HG03442 (cell line): ENCODE measurements at regions not wholly inside any gene's neighbourhood (a gene's known extent, or its start where the extent isn't known, plus 50 kb on each side); places are given as distances from the start of the nearest gene placed in this dataset.
"Not testable (repeated sequence)": the region's sequence is repeated elsewhere in the genome, so short reads cannot be mapped to it uniquely, and the experiment has no call there.

Source experiments
- ATAC-seq: cut with Tn5 transposase; IDR thresholded peaks from one replicate; pipeline ENCODE4 v1.9.1; 2021; ENCODE audit warnings: mild to moderate bottlenecking, moderate library complexity; ENCODE audit not compliant: unreplicated experiment

DNA sequence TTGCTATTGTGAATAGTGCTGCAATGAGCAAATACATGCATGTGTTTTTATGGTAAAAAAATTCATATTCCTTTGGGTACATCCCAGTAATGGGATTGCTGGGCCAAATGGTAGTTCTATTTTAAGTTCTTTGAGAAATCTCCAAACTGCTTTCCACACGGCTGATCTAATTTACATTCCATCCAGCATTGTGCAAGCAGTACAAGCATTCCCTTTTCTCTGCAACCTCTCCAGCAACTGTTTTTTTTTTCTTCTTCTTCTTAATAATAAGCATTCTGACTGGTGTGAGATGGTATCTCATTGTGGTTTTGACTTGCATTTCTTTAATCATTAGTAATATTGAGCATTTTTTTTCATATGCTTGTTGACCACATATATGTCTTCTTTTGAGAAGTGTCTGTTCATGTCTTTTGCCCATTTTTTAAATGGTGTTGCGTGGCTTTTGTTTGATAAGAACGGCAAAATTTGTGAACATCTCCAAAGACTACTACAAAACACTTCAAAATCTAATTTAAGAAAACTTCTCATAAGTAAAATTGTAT lies 136.1 kb upstream of the MYO3A start:
- no peak for ATAC-seq

DNA sequence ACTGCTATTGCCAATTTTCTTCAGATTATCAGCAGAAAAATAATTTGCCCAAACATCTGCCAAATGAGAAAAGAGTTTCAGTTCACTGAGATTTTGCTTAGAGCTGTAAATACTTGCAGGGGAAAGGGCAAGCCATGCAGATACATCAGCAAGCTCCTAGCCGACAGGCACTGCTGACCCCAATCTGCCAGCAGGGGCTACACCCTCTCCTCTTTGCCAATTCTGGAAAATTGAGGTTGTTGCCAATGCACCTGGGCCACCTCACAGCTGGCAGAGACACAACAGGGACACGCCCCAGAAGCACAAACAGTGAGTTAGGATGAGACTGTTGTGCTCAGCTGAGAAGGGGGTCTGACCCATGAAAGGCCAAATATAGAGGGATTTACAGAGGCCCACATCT lies 129.5 kb upstream of the MYO3A start:
- ATAC-seq: no peak

DNA sequence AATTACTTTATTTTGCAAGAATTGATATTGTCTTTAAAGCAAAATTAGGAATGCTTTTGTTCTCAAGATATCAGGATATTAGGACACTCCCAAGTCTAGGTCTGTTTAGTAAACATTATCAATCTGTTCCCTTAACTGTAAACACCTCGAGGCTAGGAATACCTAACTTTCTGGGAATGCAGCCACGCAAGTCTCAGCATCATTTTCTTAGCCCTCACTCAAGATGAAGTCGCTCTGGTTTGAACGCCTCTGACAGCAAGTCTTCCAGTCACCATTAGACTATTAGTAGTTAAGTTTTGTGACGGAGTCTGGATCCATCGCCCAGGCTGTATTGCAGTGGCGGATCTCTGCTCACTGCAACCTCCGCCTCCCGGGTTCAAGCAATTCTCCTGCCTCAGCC lies 128.0 kb upstream of the MYO3A start:
- ATAC-seq: no peak

DNA sequence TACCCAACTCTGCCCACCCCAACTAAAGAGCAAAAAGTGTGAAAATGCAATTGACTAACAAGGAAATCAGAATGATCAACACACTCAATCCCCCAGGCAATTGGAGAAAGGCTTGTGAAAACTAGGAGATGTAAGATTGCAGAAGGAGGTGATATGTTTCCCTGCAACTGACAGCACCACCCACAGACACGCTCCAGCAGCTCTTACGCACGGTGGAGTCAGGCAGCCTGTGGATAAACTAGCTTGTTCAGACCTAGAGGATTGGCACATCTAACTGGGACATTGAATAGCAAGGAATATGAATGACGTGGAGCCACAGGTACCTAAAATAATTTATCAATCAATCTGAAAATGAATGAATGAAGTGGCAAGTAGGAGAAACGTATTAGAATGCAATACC lies 125.7 kb upstream of the MYO3A start:
- no peak for ATAC-seq

DNA sequence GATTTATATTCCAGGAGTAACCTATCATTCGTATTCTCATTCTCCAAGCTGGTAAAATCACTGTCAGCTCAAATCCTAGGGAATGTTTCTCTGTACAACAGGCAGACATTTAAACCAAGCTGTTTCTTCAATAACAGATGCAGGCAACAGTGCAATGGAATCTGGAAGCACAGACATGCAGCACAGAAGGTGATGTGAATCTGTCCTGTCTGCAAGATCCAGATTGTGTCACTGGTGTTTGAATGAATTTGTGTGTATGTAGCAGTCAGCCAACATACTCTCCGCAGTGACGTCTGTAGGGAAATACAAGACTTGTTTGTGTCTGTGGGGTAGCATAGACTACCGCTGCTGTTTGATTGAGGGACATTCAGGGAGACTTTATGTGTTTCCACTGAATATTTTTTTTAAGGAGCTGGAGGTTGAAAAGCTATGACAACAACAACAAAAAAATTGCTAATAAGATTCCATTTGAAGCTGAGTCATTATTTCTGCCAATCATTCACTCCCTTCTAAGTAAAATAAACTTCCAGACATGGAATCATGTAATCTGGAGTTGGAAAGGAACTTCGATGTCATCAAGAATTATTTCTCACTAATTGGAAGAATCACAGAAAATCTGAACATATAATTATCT lies 122.9 kb upstream of the MYO3A start:
- no peak for ATAC-seq

DNA sequence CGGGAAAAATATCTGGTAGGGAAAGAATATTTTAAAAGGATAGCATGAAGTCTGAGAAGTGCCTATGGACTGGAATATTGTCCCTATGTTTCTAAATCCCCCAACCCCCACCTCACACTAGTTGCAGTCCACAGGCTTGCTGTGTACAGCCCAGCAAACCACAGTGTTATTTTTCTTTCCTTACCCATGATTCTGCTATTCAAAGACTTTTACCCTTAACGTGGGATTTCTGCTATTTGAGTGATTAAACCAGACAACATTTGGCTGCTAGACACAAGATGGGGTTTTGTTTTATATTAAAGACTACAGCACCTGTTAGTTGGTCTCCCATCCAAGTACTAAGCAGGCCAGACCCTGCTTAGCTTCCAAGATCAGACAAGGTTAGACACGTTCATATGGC lies 120.5 kb upstream of the MYO3A start:
- ATAC-seq: no peak

DNA sequence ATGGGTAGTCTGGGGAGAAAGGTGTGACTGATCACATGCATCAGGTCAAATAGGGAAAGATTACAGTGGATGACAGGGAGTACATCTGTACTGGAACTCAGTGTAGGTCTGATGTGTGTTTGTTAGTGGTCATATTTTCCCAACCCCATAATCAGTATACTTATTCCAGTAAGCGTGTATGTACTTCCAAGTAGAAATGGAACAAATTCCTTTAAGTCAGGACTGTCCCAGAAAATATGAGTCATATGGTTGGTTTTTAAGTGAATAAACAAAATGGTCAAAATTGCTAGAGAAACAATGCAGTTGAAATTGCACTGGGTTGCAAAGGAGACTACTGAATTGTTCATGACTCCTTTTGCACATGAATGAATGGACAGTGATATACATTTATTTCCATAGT lies 118.8 kb upstream of the MYO3A start:
- no peak for ATAC-seq

DNA sequence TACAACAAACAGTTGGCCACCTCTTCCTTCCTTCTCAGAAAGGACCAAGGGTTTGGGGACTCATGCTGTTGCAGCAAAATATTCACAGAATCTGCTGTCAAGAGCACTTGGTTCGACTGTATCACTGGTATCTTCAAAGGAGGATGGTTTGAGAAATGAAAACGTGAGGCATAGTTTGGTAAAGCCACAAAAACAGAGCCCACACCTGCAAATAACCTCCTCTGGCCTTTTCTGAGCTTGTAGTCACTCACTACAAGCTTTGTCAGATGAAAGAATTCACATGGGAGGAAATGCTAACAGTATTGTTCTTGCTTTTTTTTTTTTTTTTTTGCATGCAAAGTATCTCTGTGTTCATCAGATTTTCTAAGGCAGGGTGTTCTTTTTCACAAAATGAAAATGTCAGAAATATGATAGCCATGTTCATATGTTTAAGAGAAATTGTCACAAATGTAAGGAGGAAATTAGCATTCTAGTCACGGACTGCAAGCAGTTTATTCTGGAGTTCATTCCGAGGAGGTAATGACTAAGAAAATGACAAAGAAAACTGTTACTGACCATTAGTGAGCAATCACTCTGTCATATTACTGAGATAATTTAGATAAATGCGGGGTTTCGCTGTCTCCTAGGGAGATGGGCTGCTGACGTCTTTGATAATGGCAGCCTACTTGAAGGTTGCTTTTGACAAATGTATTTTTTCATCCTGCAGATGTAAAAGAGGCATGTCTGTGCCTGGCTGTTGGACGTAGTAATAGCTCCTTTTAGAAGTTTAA lies 117.8 kb upstream of the MYO3A start:
- ATAC-seq: no peak

DNA sequence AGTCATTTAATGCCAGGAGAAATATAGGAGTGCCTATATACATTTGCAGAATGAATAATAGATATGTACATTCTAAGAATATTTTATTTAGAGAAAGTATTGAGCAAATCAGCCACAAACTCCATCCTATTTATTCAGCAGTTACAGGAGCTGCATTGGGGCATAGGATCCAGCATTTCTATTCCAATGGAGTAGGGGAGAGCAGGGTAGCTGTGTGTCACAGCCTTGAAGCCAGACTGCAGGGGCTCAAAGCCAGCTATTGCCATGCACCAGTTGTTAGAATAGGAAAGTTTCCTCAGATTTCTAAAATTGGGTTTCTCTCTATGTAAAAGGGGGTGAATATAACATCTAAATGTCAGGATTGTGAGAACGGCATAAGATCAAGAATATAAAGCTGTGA lies 116.8 kb upstream of the MYO3A start:
- ATAC-seq: no peak

DNA sequence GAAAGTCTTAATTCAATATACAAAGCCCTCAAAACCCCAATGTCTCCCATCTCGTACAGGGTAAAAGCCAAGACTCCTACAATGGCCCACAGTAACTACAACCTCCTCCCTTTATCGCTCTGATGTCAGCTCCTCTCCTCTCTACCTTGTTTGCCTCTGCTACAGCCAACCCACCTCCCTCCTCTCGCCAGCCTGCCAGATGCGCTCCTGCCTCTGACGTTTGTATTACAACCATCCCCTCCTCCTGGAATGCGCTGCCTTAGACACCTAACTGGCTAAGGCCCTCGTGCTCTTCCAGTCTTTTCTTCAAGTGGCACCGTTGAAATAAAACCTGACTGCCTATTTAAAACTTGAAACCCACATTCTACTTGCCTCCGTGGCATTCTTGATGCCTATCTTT lies 115.3 kb upstream of the MYO3A start:
- ATAC-seq: no peak

DNA sequence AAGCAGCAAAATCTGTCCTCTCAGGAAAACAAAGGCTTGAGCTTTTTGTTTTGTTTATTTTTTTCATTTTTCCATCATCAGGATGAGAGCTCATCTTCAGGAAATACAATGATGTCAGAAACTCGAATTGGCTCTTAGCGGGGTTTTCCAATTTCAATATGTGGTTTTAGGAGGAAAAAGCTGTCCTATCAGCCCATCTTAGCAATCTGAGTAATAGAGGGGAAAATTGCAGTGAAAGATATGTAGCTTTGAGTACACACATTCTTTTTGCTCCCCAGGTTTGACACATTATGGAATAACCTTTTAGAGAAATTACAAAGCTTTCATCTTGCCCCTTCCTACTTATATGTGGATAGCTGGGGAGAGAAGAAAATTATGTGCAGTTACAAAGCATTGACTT lies 113.6 kb upstream of the MYO3A start:
- ATAC-seq: no peak

DNA sequence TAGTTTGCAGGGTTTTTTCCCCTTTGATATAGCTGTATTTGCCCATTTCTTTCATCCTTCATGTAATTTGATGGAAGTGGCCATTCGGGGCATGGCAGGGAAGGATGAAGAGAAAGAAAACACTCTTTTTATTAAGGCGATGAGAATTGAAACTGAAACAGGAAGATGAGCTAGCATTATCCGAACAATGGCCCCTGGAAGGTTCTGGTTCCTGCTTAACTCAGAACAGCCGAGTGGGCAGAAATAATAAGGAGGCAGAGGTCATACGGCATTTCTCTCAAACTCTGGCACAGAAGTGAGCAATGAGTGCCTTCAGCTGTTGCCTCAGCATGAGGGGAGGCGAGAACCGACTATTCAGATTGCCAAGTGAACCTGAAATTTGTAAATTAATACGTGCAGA lies 113.2 kb upstream of the MYO3A start:
- ATAC-seq: no peak

DNA sequence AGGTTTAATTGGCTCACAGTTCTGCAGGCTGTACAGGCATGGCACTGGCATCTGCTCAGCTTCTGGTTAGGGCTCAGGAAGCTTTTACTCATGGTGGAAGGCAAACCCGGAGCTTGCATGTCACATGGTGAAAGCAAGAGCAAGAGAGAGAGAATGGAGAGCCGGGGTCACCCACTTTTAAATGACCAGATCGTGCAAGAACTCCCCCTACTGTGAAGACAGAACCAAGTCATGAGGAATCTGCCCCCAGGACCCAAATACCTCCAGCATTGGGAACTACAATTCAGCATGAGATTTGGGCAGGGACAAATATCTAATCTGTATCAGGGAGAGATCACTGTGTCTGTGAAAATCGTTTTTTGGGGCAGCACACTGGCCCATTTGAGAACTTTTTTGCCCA lies 110.0 kb upstream of the MYO3A start:
- ATAC-seq: no peak

DNA sequence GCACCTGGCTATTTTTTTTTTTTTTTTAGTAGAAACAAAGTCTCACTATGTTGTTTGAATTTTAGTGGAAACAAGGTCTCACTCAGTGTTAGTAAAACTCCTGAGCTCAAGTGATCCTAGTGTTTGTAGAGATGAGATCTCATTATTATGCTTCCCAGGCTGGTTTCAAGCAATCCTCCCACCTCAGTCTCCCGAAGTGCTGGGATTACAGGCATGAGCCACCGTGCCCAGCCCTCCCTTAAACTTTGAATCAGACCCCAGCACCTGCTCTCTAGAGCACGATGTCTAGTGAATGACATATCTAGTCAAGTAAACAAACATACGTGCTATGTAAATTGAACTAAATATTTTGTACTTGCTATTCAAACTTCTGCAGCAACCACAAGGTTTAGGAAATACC lies 105.6 kb upstream of the MYO3A start:
- no peak for ATAC-seq

DNA sequence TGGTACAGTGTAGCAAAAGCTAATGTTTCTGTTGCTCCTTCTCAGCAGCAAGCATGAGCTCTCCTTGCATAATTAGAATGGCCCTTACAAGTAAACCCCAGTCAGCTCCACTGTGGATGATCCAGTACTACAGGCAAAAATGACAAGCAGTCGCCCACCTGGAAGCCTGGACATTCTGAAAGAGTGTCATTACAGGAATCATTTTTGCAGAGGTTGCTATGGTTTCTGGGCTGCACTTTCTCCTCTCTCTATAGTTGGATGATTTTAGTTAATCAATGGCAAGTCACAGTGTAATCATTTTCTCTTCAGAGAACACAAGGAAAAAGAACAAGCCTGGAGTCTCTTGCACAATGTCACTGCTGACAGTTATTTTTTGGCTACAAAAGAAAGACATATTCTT lies 102.9 kb upstream of the MYO3A start:
- ATAC-seq: no peak

DNA sequence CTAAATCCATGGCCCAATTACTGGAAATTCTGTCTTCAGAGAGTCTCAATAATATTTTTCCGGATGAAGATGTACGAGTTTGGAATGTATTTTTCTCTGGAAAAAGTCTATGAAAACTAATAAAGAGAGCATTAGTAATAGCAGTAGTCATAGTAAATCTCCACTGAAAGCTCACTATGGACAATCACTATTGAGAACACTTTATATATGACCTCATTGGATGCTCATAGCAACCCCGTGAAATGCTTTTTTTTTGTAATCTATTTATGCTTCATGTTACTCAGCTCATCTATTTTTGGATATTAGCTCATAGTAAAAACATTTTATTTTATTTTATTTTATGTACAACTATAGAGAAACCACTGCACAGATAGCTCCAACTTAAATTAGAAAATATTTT lies 94.3 kb upstream of the MYO3A start:
- ATAC-seq: no peak

DNA sequence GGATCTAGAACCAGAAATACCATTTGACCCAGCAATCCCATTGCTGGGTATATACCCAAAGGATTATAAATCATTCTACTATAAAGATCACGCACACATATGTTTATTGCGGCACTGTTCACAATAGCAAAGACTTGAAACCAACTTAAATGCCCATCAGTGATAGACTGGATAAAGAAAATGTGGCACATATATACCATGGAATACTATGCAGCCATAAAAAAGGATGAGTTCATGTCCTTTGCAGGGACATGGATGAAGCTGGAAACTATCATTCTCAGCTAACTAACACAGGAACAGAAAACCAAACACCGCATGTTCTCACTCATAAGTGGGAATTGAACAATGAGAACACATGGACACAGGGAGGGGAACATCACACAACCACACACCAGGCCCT lies 93.2 kb upstream of the MYO3A start:
- not testable (repeated sequence) for ATAC-seq

DNA sequence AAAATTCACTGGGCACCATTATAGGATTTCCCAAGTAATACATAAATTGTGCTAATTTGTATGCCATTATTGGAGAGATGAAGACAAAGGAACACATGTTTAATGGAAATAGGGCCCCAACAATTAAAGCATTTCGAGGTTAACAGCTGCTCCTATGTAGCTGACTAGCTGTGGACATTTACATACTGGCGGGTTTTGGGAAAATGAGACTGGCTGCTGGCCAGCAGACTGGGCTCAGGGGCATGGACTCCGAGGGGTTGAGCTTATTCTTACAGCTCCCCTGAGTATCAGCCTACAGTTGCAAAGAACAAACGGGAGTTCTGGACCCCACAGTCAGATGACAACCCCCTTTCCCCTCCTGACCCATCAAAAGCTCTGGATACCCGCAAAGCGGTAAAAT lies 91.9 kb upstream of the MYO3A start:
- no peak for ATAC-seq

DNA sequence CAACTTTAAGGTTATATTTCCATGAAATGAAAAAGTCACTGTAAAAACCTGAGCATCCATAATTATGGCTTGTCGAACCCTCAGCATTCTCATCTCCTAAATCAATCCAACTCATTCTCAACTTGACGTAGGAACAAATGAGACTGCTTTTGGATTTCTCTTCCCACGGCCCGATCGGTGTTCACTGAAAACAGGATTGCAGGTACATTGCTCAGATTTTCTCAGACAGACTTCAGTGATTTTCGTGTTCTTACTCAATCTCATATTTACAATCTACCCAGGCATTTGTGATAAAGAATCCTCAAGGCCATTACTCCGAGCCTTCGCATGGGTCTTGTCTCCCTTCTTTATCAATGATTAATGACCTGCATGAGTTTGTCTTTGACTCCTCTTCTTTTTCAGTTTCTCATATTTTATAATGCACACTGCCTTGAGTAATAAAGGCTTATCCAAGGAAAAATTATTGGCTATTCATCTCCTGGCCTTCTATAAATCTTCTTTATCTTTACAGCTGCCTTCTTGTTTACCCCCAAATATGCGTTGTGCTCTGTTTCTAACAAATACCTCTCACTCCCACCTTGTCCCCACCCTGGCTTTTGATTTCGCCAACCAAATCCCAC lies 90.4 kb upstream of the MYO3A start:
- ATAC-seq: no peak

DNA sequence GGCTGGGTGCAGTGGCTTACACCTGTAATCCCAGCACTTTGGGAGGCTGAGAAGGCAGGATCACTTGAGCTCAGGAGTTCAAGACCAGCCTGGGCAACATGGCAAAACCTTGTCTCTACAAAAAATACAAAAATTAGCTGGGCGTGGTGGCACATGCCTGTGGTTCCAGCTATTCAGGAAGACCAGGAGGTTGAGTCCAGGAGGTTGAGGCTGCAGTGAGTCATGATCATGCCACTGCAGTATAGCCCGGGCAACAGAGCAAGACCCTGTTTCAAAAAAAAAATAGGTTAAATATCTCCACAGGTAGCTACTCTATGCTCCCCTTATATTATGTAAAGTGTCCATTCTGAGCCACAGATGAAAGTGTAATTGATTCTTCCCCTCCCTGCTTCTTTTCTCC lies 89.3 kb upstream of the MYO3A start:
- ATAC-seq: not testable (repeated sequence)

DNA sequence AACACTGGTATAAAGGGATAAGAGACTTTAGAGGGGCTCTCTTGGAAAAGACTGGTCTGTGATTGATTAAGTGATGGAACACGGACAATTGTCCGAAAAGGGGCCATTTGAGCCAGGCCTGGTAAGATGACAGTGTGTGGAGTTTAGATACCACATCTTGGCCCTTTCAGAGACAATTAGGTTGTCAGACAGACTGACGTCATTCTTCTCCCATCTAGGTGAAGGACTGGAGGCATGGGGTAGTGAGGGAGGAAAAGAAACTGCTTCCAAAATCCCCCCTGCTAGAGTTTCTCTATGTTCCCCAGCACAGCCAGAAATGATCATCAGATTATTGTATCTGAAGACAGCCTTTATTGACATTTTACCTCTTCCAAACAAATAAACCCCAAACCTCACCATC lies 84.8 kb upstream of the MYO3A start:
- no peak for ATAC-seq

DNA sequence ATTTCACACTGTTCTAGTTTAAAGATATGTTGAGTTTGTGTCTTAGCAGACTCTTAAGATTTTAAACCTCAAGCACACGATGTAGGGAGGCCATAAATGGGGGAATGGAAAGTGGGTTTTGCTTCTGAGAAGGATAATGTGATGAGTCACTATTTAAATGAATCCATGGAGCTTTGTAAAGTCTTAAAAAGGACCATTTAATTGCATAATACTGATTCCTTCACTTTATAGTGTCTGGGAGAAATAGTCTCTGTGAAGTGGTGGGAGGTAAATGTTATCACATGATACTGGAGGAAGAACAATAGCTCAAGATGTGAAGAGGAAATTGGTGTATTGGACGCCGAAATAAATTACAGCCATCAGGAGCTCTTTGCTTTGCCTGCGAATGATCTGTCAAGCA lies 84.0 kb upstream of the MYO3A start:
- no peak for ATAC-seq
